H1 (cell line): ENCODE measurements at regions not wholly inside any gene's neighbourhood (a gene's known extent, or its start where the extent isn't known, plus 50 kb on each side); places are given as distances from the start of the nearest gene placed in this dataset.
A peak's percentile ranks its signal among the peaks of the same experiment; 100 is the strongest.

Experiments
- CTCF ChIA-PET: fragments of 300-600 bp; sonication (Branson Sonifier 250); formaldehyde crosslinking; loops from one replicate; lab custom pipeline; 2021; ENCODE audit not compliant: partially characterized antibody; lab: Charles Lee
- POLR2A ChIA-PET: fragments of 300-600 bp; sonication (Branson Sonifier 250); formaldehyde crosslinking; loops from one replicate; lab custom pipeline; 2021; ENCODE audit warnings: inconsistent platforms; ENCODE audit not compliant: partially characterized antibody; lab: Charles Lee
- DNase-seq, 2 experiments: peaks; one replicate each; pipeline versions ENCODE4 v3.0.0 to v3.0.0-alpha.2; 2010 to 2022; ENCODE audit warnings: low spot score in 2 of 2, low read depth in 1 of 2, mixed read lengths in 1 of 2
- FAIRE-seq: peaks from 2 replicates; lab custom pipeline; 2011; peaks lifted over from hg19 to GRCh38; lab: Jason Lieb, UNC
- H2AFZ ChIP-seq: 2 replicates; pipeline ENCODE4 v1.8.1; 2012; ENCODE audit warnings: low read length, inconsistent platforms
- H2AK5ac ChIP-seq: 2 replicates; pipeline ENCODE4 v1.6.1; 2013; ENCODE audit warnings: low read depth, low read length
- H2BK120ac ChIP-seq: replicated peaks from 2 replicates; pipeline ENCODE3; 2013; ENCODE audit warnings: low read depth, low read length, inconsistent platforms
- H2BK12ac ChIP-seq: 2 replicates; pipeline ENCODE4 v1.6.1; 2013; ENCODE audit warnings: low read depth, low read length
- H2BK15ac ChIP-seq: 2 replicates; pipeline ENCODE4 v1.6.1; 2013; ENCODE audit warnings: low read length
- H2BK20ac ChIP-seq: 2 replicates; pipeline ENCODE4 v1.6.1; 2013; ENCODE audit warnings: low read length
- H2BK5ac ChIP-seq: 2 replicates; pipeline ENCODE4 v1.6.1; 2013; ENCODE audit warnings: low read depth, low read length
- H3K14ac ChIP-seq: 2 replicates; pipeline ENCODE4 v1.6.1; 2013; ENCODE audit warnings: inconsistent platforms; ENCODE audit not compliant: insufficient read length
- H3K18ac ChIP-seq: 2 replicates; pipeline ENCODE4 v1.6.1; 2013; ENCODE audit warnings: low read length; ENCODE audit errors: extremely low read depth
- H3K23ac ChIP-seq: 2 replicates; pipeline ENCODE4 v1.6.1; 2013; ENCODE audit warnings: inconsistent platforms; ENCODE audit not compliant: insufficient read length
- H3K23me2 ChIP-seq: 2 replicates; pipeline ENCODE4 v1.6.1; 2013; ENCODE audit warnings: low read depth, low read length
- H3K27ac ChIP-seq: 2 replicates; pipeline ENCODE4 v1.6.1; 2011; ENCODE audit warnings: low read depth, low read length, inconsistent platforms
- H3K27me3 ChIP-seq, 4 experiments: replicated peaks in 1 of 4; 1 replicate in 1 of 4; 2 replicates in 3 of 4; pipeline versions ENCODE4 v1.6.1 to v1.8.1; 2011 to 2013; ENCODE audit warnings: low read length in 3 of 4, mild to moderate bottlenecking in 3 of 4, inconsistent platforms in 2 of 4, mixed read lengths in 2 of 4, moderate library complexity in 1 of 4; ENCODE audit not compliant: control insufficient read depth in 3 of 4, insufficient read depth in 3 of 4; ENCODE audit errors: extremely low read depth in 1 of 4
- H3K36me3 ChIP-seq, 4 experiments: 2 replicates each; pipeline versions ENCODE4 v1.6.1 to v1.8.1; 2011 to 2013; ENCODE audit warnings: mild to moderate bottlenecking in 4 of 4, low read length in 3 of 4, moderate library complexity in 2 of 4, control low read depth in 1 of 4, inconsistent platforms in 1 of 4; ENCODE audit not compliant: insufficient read depth in 4 of 4, control insufficient read depth in 2 of 4
- H3K4ac ChIP-seq: replicated peaks from 2 replicates; pipeline ENCODE3; 2013; ENCODE audit warnings: low read length, low read depth, mixed read lengths, inconsistent platforms; ENCODE audit not compliant: insufficient read length
- H3K4me1 ChIP-seq, 4 experiments: replicated peaks in 1 of 4; 1 replicate in 1 of 4; 2 replicates in 3 of 4; pipeline versions ENCODE4 v1.6.1 to v1.8.1; 2011 to 2013; ENCODE audit warnings: low read length in 3 of 4, inconsistent platforms in 2 of 4, mixed read lengths in 1 of 4; ENCODE audit not compliant: insufficient read depth in 4 of 4, control insufficient read depth in 3 of 4
- H3K4me2 ChIP-seq, 2 experiments: 2 replicates each; pipeline versions ENCODE4 v1.6.1 to v1.8.1; 2011 to 2013; ENCODE audit warnings: low read depth in 2 of 2, low read length in 2 of 2, control low read depth in 1 of 2, inconsistent platforms in 1 of 2, mild to moderate bottlenecking in 1 of 2; ENCODE audit not compliant: insufficient read depth in 1 of 2
- H3K4me3 ChIP-seq, 4 experiments: fragments of 200-600, 300-600 bp in 1 of 4; sonication (generic), shearing (Covaris generic), sonication (Bioruptor Twin) in 1 of 4; 2 replicates each; pipeline versions ENCODE4 v1.5.1 to v1.8.1; 2011 to 2016; ENCODE audit warnings: low read length in 4 of 4, low read depth in 3 of 4, control low read depth in 2 of 4, inconsistent platforms in 2 of 4, mild to moderate bottlenecking in 2 of 4, mixed read lengths in 1 of 4, moderate library complexity in 1 of 4; ENCODE audit not compliant: insufficient read depth in 2 of 4; ENCODE audit errors: extremely low read depth in 1 of 4
- H3K56ac ChIP-seq: replicated peaks from 2 replicates; pipeline ENCODE3; 2013; ENCODE audit warnings: low read depth, mild to moderate bottlenecking, mixed read lengths, low read length, inconsistent platforms; ENCODE audit not compliant: insufficient read length
- H3K79me1 ChIP-seq: 2 replicates; pipeline ENCODE4 v1.6.1; 2013; ENCODE audit warnings: low read depth, low read length, control low read depth
- H3K79me2 ChIP-seq, 2 experiments: 2 replicates each; pipeline versions ENCODE4 v1.6.1 to v1.8.1; 2012 to 2013; ENCODE audit warnings: low read length in 2 of 2, mild to moderate bottlenecking in 2 of 2, inconsistent platforms in 1 of 2; ENCODE audit not compliant: insufficient read depth in 2 of 2, control insufficient read depth in 1 of 2
- H3K9ac ChIP-seq, 4 experiments: replicated peaks in 1 of 4; 1 replicate in 1 of 4; 2 replicates in 3 of 4; pipeline versions ENCODE4 v1.6.1 to v1.8.1; 2011 to 2013; ENCODE audit warnings: low read depth in 3 of 4, low read length in 3 of 4, control low read depth in 2 of 4, mild to moderate bottlenecking in 2 of 4, moderate library complexity in 2 of 4, inconsistent platforms in 1 of 4; ENCODE audit errors: extremely low read depth in 1 of 4
- H3K9me3 ChIP-seq, 2 experiments: 2 replicates each; pipeline versions ENCODE4 v1.6.1 to v1.8.1; 2012 to 2013; ENCODE audit warnings: mild to moderate bottlenecking in 2 of 2, moderate library complexity in 2 of 2, control low read depth in 1 of 2, inconsistent platforms in 1 of 2, low read depth in 1 of 2, low read length in 1 of 2, mixed read lengths in 1 of 2; ENCODE audit not compliant: insufficient read depth in 2 of 2
- H4K20me1 ChIP-seq, 2 experiments: replicated peaks in 1 of 2; 2 replicates each; pipeline versions ENCODE3 to v1.8.1; 2011 to 2013; ENCODE audit warnings: inconsistent platforms in 2 of 2, low read length in 2 of 2, mild to moderate bottlenecking in 1 of 2; ENCODE audit not compliant: insufficient read depth in 2 of 2, control insufficient read depth in 1 of 2
- H4K5ac ChIP-seq: 2 replicates; pipeline ENCODE4 v1.6.1; 2013; ENCODE audit warnings: low read length, low read depth, mixed read lengths, inconsistent platforms; ENCODE audit not compliant: insufficient read length
- H4K8ac ChIP-seq: 2 replicates; pipeline ENCODE4 v1.8.0; 2013; ENCODE audit warnings: mild to moderate bottlenecking, moderate library complexity, low read length, inconsistent platforms; ENCODE audit not compliant: insufficient read depth; ENCODE audit errors: extremely low read depth
- H4K91ac ChIP-seq: replicated peaks from 2 replicates; pipeline ENCODE3; 2013; ENCODE audit warnings: low read length, mixed read lengths, inconsistent platforms; ENCODE audit not compliant: insufficient read length
- BRCA1 ChIP-seq: IDR thresholded peaks from 2 replicates; pipeline ENCODE4 v1.6.1; 2012; ENCODE audit warnings: low read depth, low read length, improper control_type of control experiment
- HDAC2 ChIP-seq, 2 experiments: fragments of 300-600 bp in 1 of 2; sonication (generic) in 1 of 2; IDR thresholded peaks; 2 replicates each; pipeline ENCODE4 v1.6.1; 2011 to 2012; ENCODE audit warnings: low read depth in 2 of 2, low read length in 2 of 2, mild to moderate bottlenecking in 2 of 2, moderate library complexity in 2 of 2, borderline replicate concordance in 1 of 2, inconsistent platforms in 1 of 2
- RFX5 ChIP-seq: IDR thresholded peaks from 2 replicates; pipeline ENCODE4 v1.6.1; 2011; ENCODE audit warnings: low read depth, low read length, improper control_type of control experiment, borderline replicate concordance
- SIRT6 ChIP-seq: IDR thresholded peaks from one replicate; pipeline ENCODE4 v1.7.1; 2012; ENCODE audit warnings: low read length, inconsistent platforms
- SRF ChIP-seq: IDR thresholded peaks from 2 replicates; pipeline ENCODE4 v1.6.1; 2011; ENCODE audit warnings: mild to moderate bottlenecking, low read depth, low read length, moderate library complexity
- TAF1 ChIP-seq: IDR thresholded peaks from 2 replicates; pipeline ENCODE4 v1.6.1; 2011; ENCODE audit warnings: mild to moderate bottlenecking, low read depth, low read length
- WGBS, 2 experiments: shearing (Covaris generic) in 1 of 2; methylation state at CpG; one replicate each; pipeline versions ENCODE4 v1.1.6 to v1.1.7; 2013 to 2015; ENCODE audit warnings: low lambda C conversion rate in 2 of 2, mixed read lengths in 2 of 2, inconsistent platforms in 1 of 2, low coverage in 1 of 2, missing lambda C conversion rate in 1 of 2; ENCODE audit not compliant: insufficient replicate concordance in 2 of 2, insufficient coverage in 1 of 2, insufficient read length in 1 of 2; ENCODE audit errors: extremely low coverage in 1 of 2, missing lambda C conversion rate in 1 of 2; 5-methylcytosine and 5-hydroxymethylcytosine counted together

GRCh38 chr11:70906101-70906500, 346.3 kb downstream of the SHANK2 start:
- peaks cover 7 to 9% of the 10 kb centered on the region in 2 experiments for H4K20me1 ChIP-seq
- H2AFZ ChIP-seq: no peak overlapping the region
- H2BK120ac ChIP-seq: no peak overlapping the region
- no peaks in the 10 kb centered on the region for H3K23me2 ChIP-seq
- H3K79me2 ChIP-seq: no peaks in the 10 kb centered on the region
- H3K9me3 ChIP-seq: no peaks in the 10 kb centered on the region
- H3K56ac ChIP-seq: no peak overlapping the region
- no peak for DNase-seq
- no peak overlapping the region for H3K4me3 ChIP-seq
- no peak for FAIRE-seq
- no peaks in the 10 kb centered on the region for H3K27me3 ChIP-seq
- WGBS, 2 experiments: 98% methylated on average over 10 of the region's 12 CpGs; no CpG with 5 or more reads in 1 of the 2 experiments
- TF ChIP-seq BRCA1 (no peak), SRF (no peak), HDAC2 (IDR thresholded peaks at IDR 0.05; ENCODE audit: borderline replicate concordance in 1 of 2, low read depth in 2 of 2, low read length in 2 of 2) (no peak), RFX5 (no peak), SIRT6 (no peak), TAF1 (no peak)
- TF ChIP-seq, all 59 proteins: peak for 0
- no peak overlapping the region for H2BK15ac ChIP-seq
- H3K4me1 ChIP-seq: 0 out of 7 replicates have a peak, but pooled peaks cover 0 to 2% (median 0%) of the 10 kb centered on the region in 4 experiments
- H3K79me1 ChIP-seq: peaks cover 7% of the 10 kb centered on the region
- H3K18ac ChIP-seq: 0 out of 2 replicates have a peak overlapping the region, but pooled peaks have one; percentile 0
- ChIA-PET CTCF (interaction anchor here (0.7 to 0.8 kb wide), 2 partner anchors 10 to 21 kb away, joined by 3 to 4 read pairs; no protein-coding TSS in a partner anchor), POLR2A (no interaction called here)
- H2BK20ac ChIP-seq: no peak overlapping the region
- H4K91ac ChIP-seq: no peak overlapping the region
- H4K5ac ChIP-seq: no peak overlapping the region
- H3K36me3 ChIP-seq: no peaks in the 10 kb centered on the region
- no peak overlapping the region for H3K4me2 ChIP-seq
- no peak overlapping the region for H3K14ac ChIP-seq
- H3K4ac ChIP-seq: no peak overlapping the region
- no peak overlapping the region for H2AK5ac ChIP-seq
- H3K27ac ChIP-seq: no peak overlapping the region
- H2BK12ac ChIP-seq: no peak overlapping the region
- H4K8ac ChIP-seq: no peak overlapping the region
- H3K9ac ChIP-seq: no peak overlapping the region
- no peak overlapping the region for H3K23ac ChIP-seq
- no peak overlapping the region for H2BK5ac ChIP-seq
